Ammon's horn (tissue), 1 donor: ENCODE measurements at regions not wholly inside any gene's neighbourhood (a gene's known extent, or its start where the extent isn't known, plus 50 kb on each side); places are given as distances from the start of the nearest gene placed in this dataset.
A peak's percentile ranks its signal among the peaks of the same experiment; 100 is the strongest.
"Not testable (repeated sequence)": the region's sequence is repeated elsewhere in the genome, so short reads cannot be mapped to it uniquely, and the experiment has no call there.

ENCODE experiments used
- DNase-seq: peaks from one replicate; pipeline ENCODE4 v3.0.0-alpha.2; 2016; ENCODE audit warnings: low spot score

DNA sequence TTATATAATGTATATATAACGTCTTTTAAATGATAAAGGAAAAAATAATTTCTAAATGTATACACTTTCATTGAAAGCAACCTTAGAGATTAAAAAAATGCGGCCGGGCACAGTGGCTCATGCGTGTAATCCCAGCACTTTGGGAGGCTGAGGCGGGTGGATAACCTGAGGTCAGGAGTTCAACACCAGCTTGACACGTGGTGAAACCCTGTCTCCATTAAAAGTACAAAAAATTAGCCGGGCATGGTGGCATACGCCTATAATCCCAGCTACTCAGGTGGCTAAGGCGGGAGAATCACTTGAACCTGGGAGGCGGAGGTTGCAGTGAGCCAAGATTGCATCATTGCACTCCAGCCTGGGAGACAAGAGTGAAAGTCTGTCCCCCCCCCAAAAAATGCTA is 303.7 kb upstream of the ZC3H15 start:
- not testable (repeated sequence) for DNase-seq

DNA sequence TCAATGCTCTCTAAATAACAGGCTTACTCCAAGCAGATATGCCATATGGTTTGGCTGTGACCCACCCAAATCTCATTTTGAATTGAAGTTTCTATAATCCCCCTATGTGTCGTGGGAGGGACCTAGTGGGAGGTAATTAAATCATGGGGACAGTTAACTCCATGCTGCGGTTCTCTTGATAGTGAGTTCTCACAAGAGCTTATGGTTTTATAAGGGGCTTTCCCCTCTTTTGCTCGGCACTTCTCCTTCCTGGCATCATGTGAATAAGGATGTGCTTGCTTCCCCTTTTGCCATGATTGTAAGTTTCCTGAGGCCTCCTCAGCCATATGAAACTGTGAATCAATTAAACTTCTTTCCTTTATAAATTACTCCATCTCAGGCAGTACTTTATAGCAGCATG is 302.7 kb upstream of the ZC3H15 start:
- DNase-seq, result no peak

DNA sequence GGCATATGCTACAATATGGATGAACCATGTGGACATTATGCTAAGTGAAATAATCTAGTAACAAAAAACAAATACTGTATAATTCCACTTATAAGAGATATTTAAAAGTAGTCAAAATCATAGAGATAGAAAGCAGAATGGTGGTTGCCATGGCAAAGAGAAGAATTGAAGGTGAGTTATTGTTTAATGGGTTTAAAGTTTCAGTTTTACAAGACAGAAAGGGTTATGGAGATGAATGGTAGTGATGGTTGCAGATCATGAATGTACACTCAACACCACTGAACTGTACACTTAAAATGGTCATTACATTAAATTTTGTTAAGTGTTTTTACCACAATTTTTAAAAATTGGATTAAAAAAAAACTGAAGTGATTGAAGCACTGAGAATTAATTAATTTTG is 298.2 kb upstream of the ZC3H15 start:
- DNase-seq, result no peak

DNA sequence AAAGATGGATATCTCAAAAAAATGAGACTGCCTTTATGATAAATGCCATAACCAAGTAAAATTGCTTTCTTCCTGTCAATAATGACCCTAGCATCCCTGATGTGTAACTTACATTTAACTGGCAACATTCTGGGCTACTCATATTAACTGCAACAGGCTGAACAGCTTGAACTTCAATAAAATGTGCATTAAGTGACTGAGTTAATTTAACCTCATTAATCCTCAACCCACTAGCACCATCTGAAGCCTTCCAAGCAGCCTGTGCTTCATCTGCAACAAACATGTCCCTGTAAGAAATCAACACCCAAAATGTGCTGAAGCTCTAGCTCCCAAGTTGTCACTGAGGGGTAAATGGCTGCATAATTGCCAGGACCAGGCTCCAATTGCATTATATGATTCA is 296.2 kb upstream of the ZC3H15 start:
- no peak for DNase-seq

DNA sequence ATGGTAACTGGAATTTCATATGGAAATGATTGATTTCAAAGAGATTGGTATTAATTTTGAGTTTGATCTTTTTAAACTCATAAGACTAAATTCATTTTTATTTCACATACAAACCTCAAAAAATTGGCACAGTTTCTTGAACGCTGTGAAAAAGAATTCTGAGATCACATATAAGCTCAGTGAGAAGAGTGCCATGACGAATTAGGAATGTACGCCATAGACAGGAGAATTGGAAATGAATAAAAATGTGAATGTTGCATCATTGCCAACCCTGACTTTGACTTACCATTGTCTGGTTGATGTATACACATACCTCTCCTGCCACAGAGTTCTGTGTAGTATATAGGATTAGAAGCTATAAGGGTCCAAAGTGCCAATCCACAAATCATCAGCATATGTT is 290.4 kb upstream of the ZC3H15 start:
- no peak for DNase-seq

DNA sequence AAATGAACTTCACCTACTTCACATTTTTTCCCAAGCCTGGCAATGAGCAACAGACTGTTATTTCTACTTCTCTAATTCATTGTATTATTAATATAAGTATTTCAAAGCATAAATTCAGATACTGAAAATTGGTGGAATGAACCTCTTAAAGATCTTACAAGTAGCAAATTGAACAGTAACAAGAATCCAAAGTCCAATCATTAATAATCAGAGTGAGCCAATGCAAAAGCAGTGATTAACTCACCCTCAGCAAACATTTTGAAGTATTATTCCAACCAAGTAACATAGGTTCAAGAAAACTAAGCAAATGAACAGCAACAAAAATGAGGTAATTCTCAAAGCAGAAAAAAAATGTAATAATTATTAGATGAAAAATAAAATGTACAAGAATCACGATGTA is 288.1 kb upstream of the ZC3H15 start:
- DNase-seq, result no peak

DNA sequence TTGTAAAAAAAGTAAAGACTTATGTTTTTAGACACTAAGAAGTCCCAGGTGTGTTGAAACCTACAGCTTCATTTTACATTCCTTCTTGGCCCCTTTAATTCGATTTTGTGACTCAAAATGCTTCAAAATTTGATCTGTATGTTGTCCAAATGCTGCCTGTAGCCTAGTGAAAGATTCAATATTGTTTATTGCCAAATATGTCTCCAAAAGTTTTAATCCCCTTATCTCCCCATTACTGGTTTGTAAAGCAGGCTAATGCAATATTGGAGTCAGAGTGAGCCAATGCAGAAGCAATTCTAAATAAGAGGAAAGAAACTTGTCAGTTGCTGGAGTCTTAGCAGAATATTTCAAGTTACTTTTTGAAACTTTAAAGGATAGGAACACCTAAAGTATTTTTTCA is 287.0 kb upstream of the ZC3H15 start:
- DNase-seq, result no peak

DNA sequence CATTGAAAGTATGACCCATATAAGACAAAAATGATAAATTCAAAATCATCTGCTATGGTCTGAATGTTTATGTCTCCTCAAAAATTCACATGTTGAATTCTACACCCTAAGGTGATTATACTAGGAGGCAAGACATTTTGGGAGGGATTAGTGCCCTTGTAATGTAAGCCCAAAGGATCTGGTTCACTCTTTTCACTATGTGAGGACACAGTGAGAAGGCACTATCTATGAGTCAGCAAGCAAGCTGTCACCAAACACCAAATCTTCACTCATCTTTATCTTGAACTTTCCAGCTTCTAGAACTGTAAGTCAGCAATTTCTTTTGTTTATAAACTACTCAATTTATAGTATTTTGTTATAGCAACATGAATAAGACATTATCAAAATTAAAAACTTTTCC is 284.7 kb upstream of the ZC3H15 start:
- DNase-seq, result no peak

DNA sequence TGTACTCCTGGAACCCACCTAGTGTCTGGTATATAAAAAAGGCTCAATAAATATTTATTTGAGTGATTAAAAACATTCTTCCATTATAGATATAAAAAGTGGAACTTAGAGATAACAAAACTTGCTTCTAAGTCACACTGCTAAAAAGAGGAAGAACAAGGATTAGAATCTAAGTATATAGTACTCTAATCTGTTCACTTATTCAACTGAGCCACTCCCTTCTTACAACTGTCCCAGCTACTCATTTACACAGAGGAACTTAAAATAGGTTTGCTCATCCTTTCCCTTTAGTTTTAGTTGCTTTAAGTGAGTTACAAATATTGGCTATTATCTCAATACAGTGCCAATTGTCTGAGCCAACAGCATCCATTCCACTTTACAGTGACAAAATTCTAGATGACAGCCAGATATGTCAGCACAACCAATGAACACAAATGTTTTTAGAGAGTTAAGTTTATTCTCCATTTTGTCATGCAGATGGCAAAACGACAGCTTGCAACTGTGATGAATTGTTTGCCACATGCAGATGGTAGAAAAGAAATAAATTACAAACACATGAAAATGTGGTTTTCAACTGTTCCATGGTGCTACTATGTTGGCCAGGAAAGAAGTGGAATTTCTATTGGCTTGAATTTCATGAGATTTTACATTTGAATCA is 280.7 kb upstream of the ZC3H15 start:
- peak; percentile 24 for DNase-seq

GRCh38 chr2:186209532-186209931 is 276.5 kb upstream of the ZC3H15 start:
- no peak for DNase-seq

- DNase-seq, result no peak
These were observed 265.7 kb upstream of the ZC3H15 start for GRCh38 chr2:186220409-186220808.

GRCh38 chr2:186229265-186229664 is 256.8 kb upstream of the ZC3H15 start:
- no peak for DNase-seq

- no peak for DNase-seq
These were observed 244.2 kb upstream of the ZC3H15 start for GRCh38 chr2:186241874-186242273.

GRCh38 chr2:186254759-186255158 is 231.3 kb upstream of the ZC3H15 start:
- DNase-seq, result no peak

DNA sequence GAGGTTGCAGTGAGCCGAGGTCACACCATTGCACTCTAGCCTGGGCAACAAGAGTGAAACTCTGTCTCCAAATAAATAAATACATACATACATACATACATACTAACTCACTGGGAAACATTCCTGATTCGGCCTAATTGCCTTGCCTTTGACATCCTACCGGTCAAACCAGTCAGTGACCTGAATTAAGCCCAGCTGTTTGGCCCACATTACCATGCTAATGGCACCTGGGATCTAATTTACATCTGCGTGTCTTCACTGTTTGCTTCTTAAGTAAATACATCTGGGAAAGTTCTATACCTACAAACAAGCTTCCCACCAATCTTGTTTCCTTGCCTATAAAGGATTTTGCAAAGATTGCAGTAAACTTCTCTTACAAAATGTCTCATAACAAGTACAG is 230.2 kb upstream of the ZC3H15 start:
- DNase-seq, result no peak

- DNase-seq, result peak; percentile 51
These were observed 229.5 kb upstream of the ZC3H15 start for GRCh38 chr2:186256540-186256939.

GRCh38 chr2:186263673-186264250 is 222.3 kb upstream of the ZC3H15 start:
- DNase-seq, result no peak

DNA sequence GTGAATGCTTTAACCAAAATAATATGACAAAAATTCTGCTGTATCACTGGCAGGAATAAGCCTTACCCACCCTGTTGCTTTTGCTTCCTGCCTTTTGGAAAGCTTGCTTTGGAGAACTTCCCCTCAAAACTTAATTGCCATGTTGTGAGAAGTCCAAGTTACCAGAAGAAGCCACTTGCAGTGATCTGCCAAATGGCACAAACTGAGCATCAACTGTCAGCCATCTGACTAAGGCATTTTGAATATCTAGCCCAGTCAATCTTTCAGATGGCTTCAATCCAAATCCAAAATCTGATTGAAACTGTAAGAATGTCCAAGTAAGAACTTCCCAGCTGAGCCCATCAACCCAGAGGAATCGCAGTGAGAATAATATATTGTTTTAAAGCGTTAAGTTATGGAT is 216.5 kb upstream of the ZC3H15 start:
- no peak for DNase-seq

DNA sequence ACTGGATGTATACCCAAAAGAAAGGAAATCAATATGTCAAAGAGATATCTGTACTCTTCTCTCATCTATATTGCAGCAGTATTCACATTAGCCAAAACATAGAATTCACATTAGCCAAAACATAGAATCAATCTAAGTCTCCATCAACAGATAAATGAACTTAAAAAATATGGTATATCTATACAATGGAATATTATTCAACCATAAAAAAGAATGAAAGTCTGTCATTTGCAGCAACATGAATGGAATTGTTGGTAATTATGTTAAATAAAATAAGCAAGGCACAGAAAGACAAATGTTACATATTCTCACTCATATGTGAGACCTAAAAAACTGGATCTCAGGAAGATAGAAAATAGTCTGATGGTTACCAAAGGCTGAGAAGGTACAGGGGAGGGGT is 212.1 kb upstream of the ZC3H15 start:
- no peak for DNase-seq

GRCh38 chr2:186274936-186275575 is 211.0 kb upstream of the ZC3H15 start:
- no peak for DNase-seq

DNA sequence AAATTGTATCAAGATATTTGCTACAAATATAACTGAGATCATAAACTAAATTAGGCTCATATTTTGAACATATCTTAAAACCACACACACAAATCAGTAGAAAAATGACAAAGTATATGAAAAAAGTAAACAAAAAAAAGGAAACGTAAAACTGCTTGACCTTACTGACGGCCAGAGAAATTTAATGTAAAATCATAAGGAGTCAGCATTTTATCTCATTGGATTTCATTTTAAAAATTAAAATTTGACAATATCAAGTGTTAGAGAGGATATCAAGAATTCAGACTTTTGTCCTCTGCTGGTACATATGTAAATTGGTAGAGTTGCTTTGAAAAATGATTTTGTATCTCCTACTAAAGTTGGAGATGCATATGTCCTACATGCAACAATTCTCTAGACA is 209.2 kb upstream of the ZC3H15 start:
- DNase-seq, result no peak

DNA sequence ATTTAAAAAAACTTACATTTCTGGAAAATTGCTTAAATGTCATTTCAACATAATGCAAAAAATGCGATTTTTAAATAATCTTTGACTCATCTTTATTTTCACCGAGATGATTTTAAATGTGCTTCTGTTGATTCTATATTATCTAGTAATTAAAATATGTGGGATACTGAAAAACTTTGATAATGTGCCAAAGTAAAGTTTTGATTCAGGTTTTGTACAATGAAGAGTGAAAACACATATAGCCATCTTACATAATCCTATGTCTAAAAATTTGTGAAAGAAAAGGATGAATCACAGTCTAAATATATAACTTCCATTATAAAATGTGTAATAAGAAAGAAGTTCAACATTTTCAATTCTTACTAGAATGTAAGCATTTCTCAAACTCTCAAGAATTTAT is 204.3 kb upstream of the ZC3H15 start:
- no peak for DNase-seq

- no peak for DNase-seq
These were observed 191.7 kb upstream of the ZC3H15 start for GRCh38 chr2:186294248-186294888.
